NCI-H1436 (cell line): ENCODE measurements at regions not wholly inside any gene's neighbourhood (a gene's known extent, or its start where the extent isn't known, plus 50 kb on each side); places are given as distances from the start of the nearest gene placed in this dataset.
"Not testable (repeated sequence)": the region's sequence is repeated elsewhere in the genome, so short reads cannot be mapped to it uniquely, and the experiment has no call there.

Source experiments
- DNase-seq: peaks from one replicate; lab custom pipeline; 2025; lab: John Stamatoyannopoulos, UW

GRCh38 chr22:25281675-25282345 lies 62.4 kb downstream of the CRYBB2 start:
- no peak for DNase-seq

DNA sequence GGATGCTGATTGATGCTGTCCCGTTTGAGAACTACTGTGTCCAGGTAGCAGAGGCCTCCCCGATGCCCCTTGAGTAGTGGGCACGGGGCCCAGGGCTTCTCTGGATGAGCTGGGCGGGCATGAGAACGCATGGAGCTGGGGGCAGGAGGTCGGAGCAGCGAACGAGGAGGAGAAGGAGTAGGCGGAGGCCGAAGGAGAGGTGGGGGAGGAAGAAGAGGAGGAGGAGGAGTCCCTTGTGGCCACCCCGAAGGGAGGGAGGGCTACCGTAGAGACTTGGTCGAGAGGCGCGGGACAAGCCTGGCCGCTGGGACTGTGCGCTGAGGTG lies 62.9 kb downstream of the CRYBB2 start:
- no peak for DNase-seq

DNA sequence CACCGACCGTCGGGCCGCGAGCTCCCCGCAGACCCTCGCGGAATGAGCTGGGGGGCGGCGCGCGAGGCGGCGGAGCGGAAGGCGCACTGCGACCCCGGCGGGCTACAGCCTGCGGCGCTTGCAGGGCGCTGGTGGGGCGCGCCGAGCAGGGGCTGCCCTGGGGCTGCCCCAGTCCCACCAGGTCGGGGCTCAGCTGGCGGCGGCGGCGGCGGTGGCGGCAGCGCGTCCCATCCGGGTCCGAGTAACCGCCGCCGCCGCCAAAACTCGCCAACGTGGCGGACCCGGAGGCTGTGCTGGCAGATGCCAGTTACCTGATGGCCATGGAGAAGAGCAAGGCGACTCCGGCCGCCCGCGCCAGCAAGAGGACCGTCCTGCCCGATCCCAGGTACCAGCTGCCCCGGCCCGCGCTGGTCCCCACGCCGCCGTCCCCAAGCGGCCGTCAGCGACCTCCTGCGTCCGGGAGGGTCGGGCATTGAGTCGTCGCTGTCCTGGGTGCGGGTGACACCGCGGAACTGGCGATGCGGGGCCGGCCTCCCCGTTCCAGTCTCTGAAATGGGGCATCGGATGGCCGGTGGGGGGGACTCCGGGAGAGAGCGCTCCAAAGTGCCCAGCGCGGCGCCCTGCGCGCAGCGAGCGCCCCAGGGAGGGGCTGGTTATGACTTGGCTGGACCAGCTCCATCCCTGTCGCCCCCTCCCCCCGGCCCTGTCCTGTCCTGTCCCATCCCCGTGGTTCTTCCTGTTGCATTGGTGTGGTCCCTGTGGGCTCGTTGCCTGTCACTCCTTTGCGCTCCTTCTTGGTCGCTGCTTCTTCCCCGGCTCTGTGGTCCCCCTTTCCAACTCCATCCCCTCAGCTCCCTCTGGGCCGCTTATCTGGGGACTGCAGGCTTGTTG lies 63.5 kb downstream of the CRYBB2 start:
- DNase-seq = no peak

DNA sequence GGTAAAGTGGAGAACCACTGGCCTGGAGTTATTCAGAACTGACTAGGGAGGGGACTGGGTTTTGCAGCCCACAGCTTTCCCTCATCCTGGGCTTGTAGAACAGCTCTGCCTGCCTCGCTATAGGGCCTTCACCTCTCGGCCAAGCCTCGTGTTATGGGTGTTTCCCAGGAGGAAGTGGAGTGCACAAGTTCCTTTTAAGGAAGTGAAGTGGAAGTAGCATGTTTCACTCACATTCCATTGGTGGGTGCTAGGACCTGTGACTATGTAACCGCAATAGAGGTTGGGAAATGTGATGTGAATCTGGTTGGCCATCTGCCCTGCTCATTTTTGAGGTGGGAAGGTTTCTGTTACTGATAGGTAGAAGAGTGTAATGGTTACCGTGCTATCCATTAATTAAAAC lies 69.0 kb downstream of the CRYBB2 start:
- DNase-seq = not testable (repeated sequence)

GRCh38 chr22:25301912-25302311 lies 82.5 kb downstream of the CRYBB2 start:
- DNase-seq = not testable (repeated sequence)

GRCh38 chr22:25309586-25309985 lies 90.1 kb downstream of the CRYBB2 start:
- DNase-seq = not testable (repeated sequence)

- DNase-seq = not testable (repeated sequence)
Measured at GRCh38 chr22:25311924-25312323, 92.5 kb downstream of the CRYBB2 start.

- DNase-seq = no peak
Measured at GRCh38 chr22:25318081-25318823, 98.8 kb downstream of the CRYBB2 start.

- DNase-seq = no peak
Measured at GRCh38 chr22:25327018-25327755, 107.7 kb downstream of the CRYBB2 start.

DNA sequence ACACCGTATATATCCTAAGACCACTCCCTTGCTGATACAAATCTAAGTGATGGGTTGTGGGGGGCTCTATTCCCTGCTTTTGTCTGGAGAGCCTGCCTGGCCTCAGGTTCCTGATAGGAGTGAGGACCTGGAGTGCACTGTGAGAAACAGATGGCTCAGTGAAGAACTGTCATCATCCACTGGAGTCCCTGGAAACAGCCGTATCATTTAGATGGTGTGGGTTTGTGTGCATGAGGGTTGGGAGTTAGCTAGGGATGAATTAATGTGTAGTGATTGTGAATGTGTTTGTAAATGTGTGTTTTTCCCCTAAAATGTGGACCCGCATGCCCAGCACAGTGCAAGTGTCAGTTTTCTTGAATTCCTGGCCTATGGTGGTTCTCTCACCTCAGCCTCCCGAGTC lies 111.6 kb downstream of the CRYBB2 start:
- DNase-seq = no peak

DNA sequence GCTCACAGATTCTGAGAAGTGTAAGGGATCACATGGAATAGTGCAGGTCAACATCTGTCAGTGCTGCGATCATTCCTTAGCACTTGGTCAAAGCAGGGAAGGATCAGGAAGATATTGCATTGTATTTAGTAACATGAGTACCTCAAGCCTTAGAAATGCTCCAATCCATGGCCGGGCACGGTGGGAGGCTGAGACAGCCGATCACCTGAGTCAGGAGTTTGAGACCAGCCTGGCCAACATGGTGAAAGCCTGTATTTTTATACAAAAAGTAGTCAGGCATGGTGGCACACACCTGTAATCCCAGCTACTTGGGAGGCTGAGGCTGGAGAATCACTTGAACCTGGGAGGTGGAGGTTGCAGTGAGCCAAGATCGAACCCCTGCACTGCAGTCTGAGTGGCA lies 112.5 kb downstream of the CRYBB2 start:
- not testable (repeated sequence) for DNase-seq

DNA sequence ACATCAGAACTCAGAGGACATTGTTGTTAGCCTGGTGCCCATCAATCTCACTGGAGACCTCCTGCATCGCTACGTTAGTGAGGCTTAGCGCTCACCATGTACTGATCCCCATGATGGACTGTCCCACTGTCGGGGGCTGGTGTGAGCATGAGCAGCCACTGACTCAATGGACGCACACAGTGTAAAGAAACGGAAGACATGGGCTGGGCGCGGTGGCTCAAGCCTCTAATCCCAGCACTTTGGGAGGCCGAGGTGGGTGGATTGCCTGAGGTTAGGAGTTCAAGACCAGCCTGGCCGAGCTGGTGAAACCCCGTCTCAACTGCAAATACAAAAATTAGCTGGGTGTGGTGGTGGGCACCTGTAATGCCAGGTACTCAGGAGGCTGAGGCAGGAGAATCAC lies 112.9 kb downstream of the CRYBB2 start:
- DNase-seq = no peak

- DNase-seq = peak; percentile 74
Measured at GRCh38 chr22:25334162-25334490, 114.7 kb downstream of the CRYBB2 start.

- DNase-seq = not testable (repeated sequence)
Measured at GRCh38 chr22:25334631-25335030, 115.2 kb downstream of the CRYBB2 start.

DNA sequence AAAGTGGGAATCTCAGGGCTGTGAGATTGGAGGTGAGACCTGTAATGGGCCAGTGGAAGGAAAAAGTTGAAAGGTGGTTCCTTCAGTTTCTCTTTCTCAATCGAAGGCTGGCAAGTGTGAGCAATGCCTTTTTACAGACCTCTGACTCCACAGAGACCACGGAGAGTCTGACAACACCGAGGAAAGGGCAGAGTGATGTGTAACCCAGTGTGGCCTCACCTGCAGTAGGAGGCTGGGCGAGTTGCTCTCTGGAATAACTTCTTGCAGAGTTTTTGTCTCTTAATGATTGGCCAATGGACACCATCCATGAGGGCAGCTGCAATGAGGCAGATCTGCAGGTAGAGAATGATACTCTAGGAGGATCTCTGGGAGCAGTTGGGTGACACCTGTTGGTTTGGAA lies 115.8 kb downstream of the CRYBB2 start:
- not testable (repeated sequence) for DNase-seq

DNA sequence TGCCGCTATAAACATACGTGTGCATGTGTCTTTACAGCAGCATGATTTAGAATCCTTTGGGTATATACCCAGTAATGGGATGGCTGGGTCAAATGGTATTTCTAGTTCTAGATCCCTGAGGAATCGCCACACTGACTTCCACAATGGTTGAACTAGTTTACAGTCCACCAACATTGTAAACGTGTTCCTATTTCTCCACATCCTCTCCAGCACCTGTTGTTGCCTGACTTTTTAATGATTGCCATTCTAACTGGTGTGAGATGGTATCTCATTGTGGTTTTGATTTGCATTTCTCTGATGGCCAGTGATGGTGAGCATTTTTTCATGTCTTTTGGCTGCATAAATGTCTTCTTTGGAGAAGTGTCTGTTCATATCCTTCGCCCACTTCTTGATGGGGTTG lies 121.1 kb downstream of the CRYBB2 start:
- DNase-seq = not testable (repeated sequence)

- DNase-seq = not testable (repeated sequence)
Measured at GRCh38 chr22:25344366-25344765, 124.9 kb downstream of the CRYBB2 start.

GRCh38 chr22:25346859-25347751 lies 127.7 kb downstream of the CRYBB2 start:
- DNase-seq = no peak

- DNase-seq = no peak
Measured at GRCh38 chr22:25347752-25348102, 128.3 kb downstream of the CRYBB2 start.

- no peak for DNase-seq
Measured at GRCh38 chr22:25348391-25348790, 129.0 kb downstream of the CRYBB2 start.

GRCh38 chr22:25348996-25349395 lies 129.6 kb downstream of the CRYBB2 start:
- not testable (repeated sequence) for DNase-seq
